HG02870 (cell line): ENCODE measurements at regions not wholly inside any gene's neighbourhood (a gene's known extent, or its start where the extent isn't known, plus 50 kb on each side); places are given as distances from the start of the nearest gene placed in this dataset.

Experiments
- ATAC-seq: cut with Tn5 transposase; IDR thresholded peaks from one replicate; pipeline ENCODE4 v1.9.1; 2021; ENCODE audit warnings: mild to moderate bottlenecking, moderate library complexity; ENCODE audit not compliant: unreplicated experiment

DNA sequence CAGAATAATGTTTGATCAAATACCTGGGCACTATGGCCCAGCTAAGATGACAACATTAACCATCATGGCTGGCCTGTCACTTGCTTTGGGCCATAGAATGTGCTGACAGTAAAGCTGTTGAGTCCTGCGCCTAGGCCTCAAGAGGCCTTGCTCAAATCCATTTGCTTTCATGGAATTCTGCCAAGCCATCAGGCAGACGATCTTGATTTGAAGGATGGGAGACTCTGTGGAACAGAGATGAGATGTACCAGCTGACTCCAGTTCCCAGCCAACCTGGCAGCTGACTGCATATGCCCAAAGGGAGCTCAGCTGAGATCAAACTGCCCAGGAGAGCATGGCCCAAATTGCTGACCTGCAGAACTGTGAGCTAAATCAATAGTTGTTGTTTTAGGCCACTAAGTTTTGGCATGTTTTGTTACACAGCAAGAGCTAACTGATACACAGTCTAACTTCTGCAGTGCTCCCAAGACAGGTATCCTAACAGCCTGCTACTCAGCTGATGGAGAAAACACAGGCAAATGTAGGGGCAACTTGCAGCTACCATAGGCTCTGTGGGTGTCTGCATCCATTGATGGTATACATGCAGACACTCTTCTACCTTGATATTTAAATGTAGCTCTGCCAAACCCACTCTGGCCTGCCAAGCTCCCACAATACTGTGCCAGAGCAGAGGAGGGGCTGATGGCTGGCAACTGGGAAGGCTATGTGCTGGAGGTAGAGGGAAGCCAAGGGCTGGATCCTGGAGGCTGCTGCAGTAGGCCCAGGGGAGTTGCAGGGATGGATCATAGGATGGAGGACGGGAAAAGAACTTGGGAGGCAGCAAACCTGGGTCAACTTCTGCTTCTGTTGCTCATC is 55.2 kb upstream of the RNF24 start:
- no peak for ATAC-seq

- no peak for ATAC-seq
Measured at GRCh38 chr20:4069751-4070150, 54.4 kb upstream of the RNF24 start.

DNA sequence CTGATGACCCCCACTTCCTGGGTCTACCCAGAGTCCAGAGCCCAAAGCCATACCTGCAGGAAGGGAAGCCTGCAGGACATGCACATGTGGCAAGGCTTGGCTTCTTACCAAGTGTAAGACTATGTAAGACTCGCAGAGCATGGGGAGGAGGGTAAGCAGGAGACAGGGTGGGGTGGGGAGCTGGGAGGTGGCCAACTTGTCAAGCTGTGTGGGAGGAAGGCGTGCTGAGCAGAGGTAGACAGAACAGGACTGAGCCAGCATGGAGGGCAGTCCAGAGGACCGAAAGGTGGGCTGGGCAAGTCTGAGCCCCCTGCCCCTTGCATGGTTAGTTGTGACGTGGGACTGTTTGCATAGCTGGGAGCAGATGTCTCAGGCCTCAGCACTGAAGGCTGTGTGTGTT is 53.4 kb upstream of the RNF24 start:
- no peak for ATAC-seq

- ATAC-seq = no peak
Measured at GRCh38 chr20:4067600-4068261, 52.4 kb upstream of the RNF24 start.

DNA sequence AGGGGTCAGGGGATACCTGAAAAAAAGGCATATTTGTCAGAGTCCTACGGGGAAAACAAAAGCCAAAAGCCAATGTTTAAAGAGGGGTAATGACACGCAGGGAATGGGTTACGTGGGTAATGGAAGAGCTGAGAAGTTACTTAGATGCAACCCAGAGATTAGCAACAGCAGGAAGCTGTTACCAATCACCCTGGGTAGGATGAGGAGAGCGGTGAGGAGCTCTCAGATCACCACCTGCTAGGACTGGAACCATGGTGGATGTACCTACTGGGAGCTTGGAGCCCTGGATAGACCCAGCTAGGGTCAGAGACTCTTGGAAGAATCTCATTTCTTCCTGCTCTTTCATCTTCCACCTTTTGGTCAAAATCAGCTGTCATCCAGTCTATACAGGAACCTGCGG is 51.2 kb upstream of the RNF24 start:
- no peak for ATAC-seq

DNA sequence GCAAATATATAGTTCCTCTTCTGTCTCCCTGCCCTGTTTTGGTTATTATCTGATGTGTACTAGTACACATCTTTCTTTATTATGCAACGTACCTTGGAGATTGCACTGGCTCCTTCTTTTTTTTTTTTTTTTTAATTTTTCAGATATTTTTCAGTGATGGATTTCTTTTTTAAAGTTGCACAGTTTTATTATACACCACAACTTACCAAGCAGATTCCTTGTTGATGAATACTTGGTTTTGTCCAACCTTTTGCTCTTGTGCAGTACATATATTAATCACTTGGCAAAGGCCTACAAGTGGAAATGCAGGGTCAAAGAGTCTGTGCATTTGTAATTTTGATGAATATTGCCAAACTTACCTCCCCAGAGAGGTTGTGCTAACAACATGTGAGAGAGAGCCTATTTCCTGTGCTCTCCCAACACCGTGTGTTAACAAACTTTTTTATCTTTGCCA is 50.1 kb upstream of the RNF24 start:
- no peak for ATAC-seq
